ENCODE measurements at regions not wholly inside any gene's neighbourhood (a gene's known extent, or its start where the extent isn't known, plus 50 kb on each side); places are given as distances from the start of the nearest gene placed in this dataset.

DNA sequence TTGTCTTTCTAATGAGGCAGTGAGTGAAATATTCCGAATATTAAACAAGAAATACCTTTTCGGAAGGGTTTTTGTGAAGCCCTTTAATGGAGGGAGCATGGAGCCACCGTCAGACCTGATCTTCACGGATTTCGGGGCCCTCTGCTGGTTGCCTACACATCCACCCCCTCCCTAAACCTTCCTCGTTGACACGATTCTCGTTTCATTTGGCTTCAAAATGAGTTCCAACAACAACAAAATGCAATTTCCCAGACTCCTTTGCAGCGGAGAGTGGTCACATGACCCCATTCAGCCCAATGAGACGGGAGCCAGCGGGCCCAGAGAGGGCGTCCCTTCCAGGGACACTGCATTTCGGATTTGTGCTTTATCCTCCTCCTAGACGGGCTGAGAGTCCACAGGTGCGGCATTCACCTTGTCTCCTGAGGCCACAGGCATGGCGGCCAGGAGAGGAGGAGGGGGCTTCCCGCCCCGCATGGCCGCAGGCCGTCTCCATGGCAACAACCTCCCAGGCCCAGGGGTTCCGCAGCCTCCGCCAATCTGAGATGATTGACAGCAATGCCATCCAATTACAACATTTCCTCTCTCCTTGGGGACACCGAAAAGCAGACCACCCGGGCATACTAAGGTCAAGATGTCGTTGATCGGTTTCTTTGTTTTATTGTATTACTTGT is 259.8 kb downstream of the C16orf95 start:
- no peak for DNase-seq (ENCODE audit: insufficient read length, low spot score)
- TF ChIP-seq, protein P1, sequence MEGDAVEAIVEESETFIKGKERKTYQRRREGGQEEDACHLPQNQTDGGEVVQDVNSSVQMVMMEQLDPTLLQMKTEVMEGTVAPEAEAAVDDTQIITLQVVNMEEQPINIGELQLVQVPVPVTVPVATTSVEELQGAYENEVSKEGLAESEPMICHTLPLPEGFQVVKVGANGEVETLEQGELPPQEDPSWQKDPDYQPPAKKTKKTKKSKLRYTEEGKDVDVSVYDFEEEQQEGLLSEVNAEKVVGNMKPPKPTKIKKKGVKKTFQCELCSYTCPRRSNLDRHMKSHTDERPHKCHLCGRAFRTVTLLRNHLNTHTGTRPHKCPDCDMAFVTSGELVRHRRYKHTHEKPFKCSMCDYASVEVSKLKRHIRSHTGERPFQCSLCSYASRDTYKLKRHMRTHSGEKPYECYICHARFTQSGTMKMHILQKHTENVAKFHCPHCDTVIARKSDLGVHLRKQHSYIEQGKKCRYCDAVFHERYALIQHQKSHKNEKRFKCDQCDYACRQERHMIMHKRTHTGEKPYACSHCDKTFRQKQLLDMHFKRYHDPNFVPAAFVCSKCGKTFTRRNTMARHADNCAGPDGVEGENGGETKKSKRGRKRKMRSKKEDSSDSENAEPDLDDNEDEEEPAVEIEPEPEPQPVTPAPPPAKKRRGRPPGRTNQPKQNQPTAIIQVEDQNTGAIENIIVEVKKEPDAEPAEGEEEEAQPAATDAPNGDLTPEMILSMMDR (IDR thresholded peaks at IDR 0.05; ENCODE audit: insufficient read depth, missing control alignments), result no peak
- no peak for FAIRE-seq

DNA sequence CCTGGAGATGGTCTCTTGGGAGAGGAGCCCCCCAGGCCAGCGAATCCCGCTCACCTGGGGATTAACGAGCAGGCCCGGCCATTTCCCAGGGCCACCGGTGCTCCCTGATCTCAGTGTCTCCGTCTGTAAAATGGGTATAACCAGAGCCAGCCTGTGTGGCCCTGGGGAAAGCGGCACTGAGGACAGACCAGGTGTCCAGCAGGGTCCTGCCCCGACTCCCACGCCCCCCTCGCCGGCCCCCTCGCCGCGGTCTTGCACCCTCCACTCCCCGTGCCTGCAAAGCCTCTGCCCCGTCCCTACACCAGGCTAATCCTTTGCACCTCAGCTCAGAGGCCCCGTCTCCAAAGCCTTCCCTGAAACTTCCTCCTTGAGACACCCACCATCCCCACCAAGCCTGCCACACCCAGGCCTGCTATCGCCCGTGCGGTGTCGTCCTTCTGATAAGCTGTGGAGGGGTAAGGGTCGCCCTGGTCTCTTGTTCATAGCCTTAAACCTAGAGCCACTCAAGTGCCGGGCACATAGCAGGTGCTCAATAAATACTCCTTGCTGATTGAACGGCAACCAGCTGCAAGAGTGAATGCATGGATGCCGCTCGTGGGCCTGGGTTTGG is 259.1 kb downstream of the C16orf95 start:
- TF ChIP-seq, protein P1 (IDR thresholded peaks at IDR 0.05; ENCODE audit: insufficient read depth, missing control alignments), result no peak

DNA sequence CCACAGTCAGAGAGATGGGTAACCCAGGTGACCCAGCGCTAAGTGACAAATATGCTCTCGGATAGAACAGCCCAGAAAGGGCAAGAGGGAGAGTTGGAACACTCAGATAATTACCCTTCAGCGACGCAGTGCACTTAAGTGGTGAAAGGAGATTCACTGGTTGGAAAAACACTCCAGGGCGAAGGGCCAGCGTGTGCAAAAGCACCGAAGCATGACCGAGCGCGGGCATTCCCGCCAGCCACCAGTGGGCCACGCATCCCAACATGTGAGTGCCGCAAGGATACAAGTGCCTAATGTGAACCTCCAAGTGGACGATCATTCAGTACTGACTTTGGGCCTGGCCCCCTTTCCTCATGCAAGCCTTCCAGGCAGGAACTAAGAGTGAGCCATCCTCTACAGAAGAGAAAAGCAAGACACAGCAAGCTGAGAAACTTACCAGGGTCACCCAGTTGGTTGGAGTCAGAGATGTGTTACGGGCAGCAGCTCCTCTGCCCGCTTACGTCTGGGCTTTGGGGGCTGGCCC is 258.4 kb downstream of the C16orf95 start:
- TF ChIP-seq, protein P1 (IDR thresholded peaks at IDR 0.05; ENCODE audit: insufficient read depth, missing control alignments), result no peak
- no peak for FAIRE-seq

More for the DNA sequence above, 259.1 kb downstream of the C16orf95 start:
- no peak for FAIRE-seq
- DNase-seq (ENCODE audit: insufficient read length, low spot score), result no peak

DNA sequence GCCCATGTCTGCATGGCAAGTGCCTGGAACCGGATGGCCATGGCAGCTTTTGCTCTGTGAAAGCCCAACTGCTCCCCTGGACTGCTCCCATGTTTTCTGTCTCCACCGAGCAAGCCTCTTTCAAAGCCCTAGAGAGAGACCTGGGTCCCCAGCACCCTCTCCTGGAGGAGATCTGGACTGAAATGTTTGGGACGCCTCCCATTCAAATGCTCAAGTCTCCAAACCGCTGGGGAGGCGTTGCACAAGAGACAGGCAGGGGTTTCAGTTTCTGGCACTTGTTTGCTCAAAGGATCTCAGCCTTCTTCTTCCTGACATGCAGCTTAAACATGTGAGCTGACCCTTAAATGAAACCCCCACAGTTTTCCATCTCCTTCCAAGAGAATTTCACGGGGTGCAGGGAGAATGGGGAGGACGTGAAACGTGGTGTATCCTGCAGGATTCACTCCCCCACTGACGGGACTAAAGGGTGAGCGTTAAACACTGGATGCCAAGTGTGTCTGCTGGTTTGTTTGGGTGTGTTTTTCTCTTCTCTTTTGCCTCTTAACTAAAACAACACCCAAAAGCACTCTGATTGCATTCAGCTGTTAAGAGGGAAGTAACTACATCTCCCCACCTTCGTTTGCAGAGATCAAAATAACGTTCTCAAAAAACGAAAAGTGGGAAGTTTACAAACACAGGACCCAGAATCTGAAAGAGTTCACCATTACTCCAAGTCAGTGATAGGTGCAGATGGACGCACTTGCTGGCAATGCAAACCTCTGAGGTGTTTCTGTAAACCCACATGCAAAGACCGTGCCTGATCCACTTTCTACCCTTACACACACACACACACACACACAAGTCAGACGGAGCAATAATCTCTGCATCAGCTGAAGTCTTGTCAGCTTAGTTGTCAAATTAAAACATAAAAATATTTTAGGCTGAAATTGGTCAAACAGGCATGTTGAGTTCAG is 256.9 kb downstream of the C16orf95 start:
- FAIRE-seq (no peak), DNase-seq (ENCODE audit: insufficient read length, low spot score) (no peak)
- TF ChIP-seq, protein P1 (IDR thresholded peaks at IDR 0.05; ENCODE audit: insufficient read depth, missing control alignments), result no peak

More for the DNA sequence above, 258.4 kb downstream of the C16orf95 start:
- DNase-seq (ENCODE audit: insufficient read length, low spot score), result no peak

DNA sequence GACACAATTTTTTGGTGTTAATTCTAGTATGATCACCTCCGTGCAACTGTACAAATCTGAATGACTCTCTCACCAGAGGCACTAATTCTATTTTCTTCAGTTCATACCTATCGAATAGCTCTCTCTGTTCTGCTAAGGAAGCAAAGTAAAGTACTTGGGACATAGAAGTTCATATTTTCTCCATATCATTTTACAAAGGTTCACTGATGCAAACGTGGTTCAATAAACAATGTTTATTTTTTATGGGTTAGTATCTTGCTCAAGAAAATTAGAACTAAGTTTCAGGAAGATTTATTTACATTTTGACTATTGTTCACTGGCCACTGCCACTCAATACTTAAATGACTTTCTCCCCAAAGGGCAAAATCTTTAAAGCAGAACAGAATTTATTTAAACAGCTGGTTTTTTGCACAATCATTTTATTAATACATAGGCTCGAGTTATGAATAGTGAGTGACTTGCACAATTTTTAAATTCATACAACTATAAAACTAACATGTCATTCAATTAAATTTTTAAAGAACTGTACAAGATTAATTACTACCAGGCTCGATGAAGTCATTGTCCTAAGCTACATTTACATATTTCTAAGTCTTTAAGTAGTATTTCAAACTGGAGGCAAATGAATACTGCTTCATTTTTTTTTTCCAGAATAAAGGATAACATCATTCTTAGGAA is 255.8 kb downstream of the C16orf95 start:
- DNase-seq (ENCODE audit: insufficient read length, low spot score) (no peak), FAIRE-seq (no peak)
- TF ChIP-seq, protein P1 (IDR thresholded peaks at IDR 0.05; ENCODE audit: insufficient read depth, missing control alignments), result no peak

DNA sequence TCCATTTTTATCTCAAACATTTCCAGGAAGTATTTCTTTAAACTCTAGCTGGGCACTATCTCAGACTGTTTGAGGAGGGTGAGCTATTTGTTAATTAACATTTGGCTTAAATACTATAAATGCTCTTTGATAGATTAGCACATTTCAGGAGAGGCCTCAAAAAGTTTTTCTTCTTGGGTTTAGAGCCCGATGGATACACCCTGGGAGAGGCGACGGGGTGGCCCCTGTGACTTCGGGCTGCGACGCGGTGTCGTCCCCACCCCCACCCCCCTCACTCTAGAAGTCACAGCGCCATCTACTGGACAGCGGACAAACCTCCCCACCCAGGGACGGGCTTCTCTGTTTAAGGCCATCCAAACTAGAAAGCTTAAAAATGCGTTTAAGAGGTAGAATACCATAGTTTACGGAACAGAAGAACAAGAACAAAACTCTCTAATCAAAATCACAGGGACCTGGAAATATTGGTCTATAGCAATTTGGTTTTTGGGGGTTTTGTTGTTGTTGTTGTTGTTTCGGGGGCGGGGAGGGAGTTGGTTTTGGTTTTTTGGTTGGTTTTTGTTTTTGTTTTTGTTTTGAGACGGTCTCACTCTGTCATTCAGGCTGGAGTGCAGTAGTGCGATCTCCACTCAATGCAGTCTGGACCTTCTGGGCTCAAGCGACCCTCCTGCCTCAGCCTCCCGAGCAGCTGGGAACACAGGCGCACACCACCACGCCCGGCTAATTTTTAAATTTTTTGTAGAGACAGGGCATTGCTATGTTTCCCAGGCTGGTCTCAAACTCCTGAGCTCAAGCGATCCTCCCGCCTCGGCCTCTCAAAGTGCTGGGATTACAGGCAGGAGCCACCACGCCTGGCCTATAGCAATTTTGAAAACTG is 254.4 kb downstream of the C16orf95 start:
- DNase-seq (ENCODE audit: insufficient read length, low spot score) (no peak), FAIRE-seq (no peak)
- TF ChIP-seq, protein P1 (IDR thresholded peaks at IDR 0.05; ENCODE audit: insufficient read depth, missing control alignments), result peak; percentile 74

Data from D721Med (cell line).